ENCODE measurements at regions not wholly inside any gene's neighbourhood (a gene's known extent, or its start where the extent isn't known, plus 50 kb on each side); places are given as distances from the start of the nearest gene placed in this dataset.
A peak's percentile ranks its signal among the peaks of the same experiment; 100 is the strongest.
"Not testable (repeated sequence)": the region's sequence is repeated elsewhere in the genome, so short reads cannot be mapped to it uniquely, and the experiment has no call there.

GRCh38 chr13:111436446-111436845 is 116.0 kb downstream of the TEX29 start:
- Mint-ChIP-seq H3K4me3 (ENCODE audit: unreplicated experiment) (no peak overlapping the region), H3K4me1 (ENCODE audit: low read depth, unreplicated experiment) (no peaks in the 10 kb centered on the region), H3K27me3 (ENCODE audit: unreplicated experiment) (peaks cover 8% of the 10 kb centered on the region), H3K9me3 (ENCODE audit: unreplicated experiment) (peaks cover 2% of the 10 kb centered on the region), H3K27ac (ENCODE audit: unreplicated experiment) (no peak overlapping the region), H3K36me3 (ENCODE audit: unreplicated experiment) (peaks cover 6% of the 10 kb centered on the region)
- no peak for DNase-seq
- TF ChIP-seq CTCF (IDR thresholded peaks at IDR 0.05; ENCODE audit: partially characterized antibody, unreplicated experiment), result no peak

- TF ChIP-seq CTCF (IDR thresholded peaks at IDR 0.05; ENCODE audit: partially characterized antibody, unreplicated experiment), result no peak
- Mint-ChIP-seq H3K27me3 (ENCODE audit: unreplicated experiment) (peaks cover 10% of the 10 kb centered on the region), H3K27ac (ENCODE audit: unreplicated experiment) (no peak overlapping the region), H3K4me1 (ENCODE audit: low read depth, unreplicated experiment) (no peaks in the 10 kb centered on the region), H3K36me3 (ENCODE audit: unreplicated experiment) (peaks cover 6% of the 10 kb centered on the region), H3K9me3 (ENCODE audit: unreplicated experiment) (peaks cover 2% of the 10 kb centered on the region), H3K4me3 (ENCODE audit: unreplicated experiment) (no peak overlapping the region)
- DNase-seq, result no peak
These were observed 117.0 kb downstream of the TEX29 start for GRCh38 chr13:111437417-111437816.

- H3K27ac Mint-ChIP-seq (ENCODE audit: unreplicated experiment), result no peak overlapping the region
- DNase-seq, result no peak
- H3K27me3 Mint-ChIP-seq (ENCODE audit: unreplicated experiment), result peaks cover 10% of the 10 kb centered on the region
- no peak overlapping the region for H3K4me3 Mint-ChIP-seq (ENCODE audit: unreplicated experiment)
- H3K4me1 Mint-ChIP-seq (ENCODE audit: low read depth, unreplicated experiment), result no peaks in the 10 kb centered on the region
- peaks cover 2% of the 10 kb centered on the region for H3K9me3 Mint-ChIP-seq (ENCODE audit: unreplicated experiment)
- TF ChIP-seq CTCF (IDR thresholded peaks at IDR 0.05; ENCODE audit: partially characterized antibody, unreplicated experiment), result no peak
- peaks cover 5% of the 10 kb centered on the region for H3K36me3 Mint-ChIP-seq (ENCODE audit: unreplicated experiment)
These were observed 117.6 kb downstream of the TEX29 start for GRCh38 chr13:111437856-111438547.

DNA sequence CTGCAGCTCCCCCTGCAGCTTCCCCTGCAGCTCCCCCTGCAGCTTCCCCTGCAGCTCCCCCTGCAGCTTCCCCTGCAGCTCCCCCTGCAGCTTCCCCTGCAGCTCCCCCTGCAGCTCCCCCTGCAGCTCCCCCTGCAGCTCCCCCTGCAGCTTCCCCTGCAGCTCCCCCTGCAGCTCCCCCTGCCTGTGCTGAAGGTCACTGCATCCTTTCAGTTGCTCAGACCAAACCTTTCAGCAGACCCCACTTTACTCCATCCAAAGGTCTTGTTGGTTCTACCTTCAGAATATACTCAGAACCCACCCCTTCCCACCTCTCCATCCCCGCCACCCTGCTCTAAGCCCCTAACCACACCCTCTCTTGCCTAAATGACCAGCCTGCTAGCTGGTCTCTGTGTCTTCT is 120.0 kb downstream of the TEX29 start:
- H3K27me3 Mint-ChIP-seq (ENCODE audit: unreplicated experiment); H3K27ac Mint-ChIP-seq (ENCODE audit: unreplicated experiment); H3K4me1 Mint-ChIP-seq (ENCODE audit: low read depth, unreplicated experiment); H3K4me3 Mint-ChIP-seq (ENCODE audit: unreplicated experiment); H3K9me3 Mint-ChIP-seq (ENCODE audit: unreplicated experiment): not testable (repeated sequence)
- DNase-seq, result peak; percentile 63
- H3K36me3 Mint-ChIP-seq (ENCODE audit: unreplicated experiment), result peaks cover 10% of the 10 kb centered on the region
- TF ChIP-seq CTCF (IDR thresholded peaks at IDR 0.05; ENCODE audit: partially characterized antibody, unreplicated experiment), result peak; percentile 48

- Mint-ChIP-seq H3K4me1 (ENCODE audit: low read depth, unreplicated experiment) (no peaks in the 10 kb centered on the region), H3K4me3 (ENCODE audit: unreplicated experiment) (no peak overlapping the region), H3K27me3 (ENCODE audit: unreplicated experiment) (peaks cover 10% of the 10 kb centered on the region), H3K9me3 (ENCODE audit: unreplicated experiment) (peaks cover 6% of the 10 kb centered on the region), H3K27ac (ENCODE audit: unreplicated experiment) (no peak overlapping the region), H3K36me3 (ENCODE audit: unreplicated experiment) (peaks cover 22% of the 10 kb centered on the region)
- no peak for TF ChIP-seq CTCF (IDR thresholded peaks at IDR 0.05; ENCODE audit: partially characterized antibody, unreplicated experiment)
- DNase-seq, result no peak
These were observed 123.5 kb downstream of the TEX29 start for GRCh38 chr13:111443981-111444380.

All from glutamatergic neuron (in vitro differentiated cells).